ENCODE measurements at regions not wholly inside any gene's neighbourhood (a gene's known extent, or its start where the extent isn't known, plus 50 kb on each side); places are given as distances from the start of the nearest gene placed in this dataset.

- TF ChIP-seq, protein P1, sequence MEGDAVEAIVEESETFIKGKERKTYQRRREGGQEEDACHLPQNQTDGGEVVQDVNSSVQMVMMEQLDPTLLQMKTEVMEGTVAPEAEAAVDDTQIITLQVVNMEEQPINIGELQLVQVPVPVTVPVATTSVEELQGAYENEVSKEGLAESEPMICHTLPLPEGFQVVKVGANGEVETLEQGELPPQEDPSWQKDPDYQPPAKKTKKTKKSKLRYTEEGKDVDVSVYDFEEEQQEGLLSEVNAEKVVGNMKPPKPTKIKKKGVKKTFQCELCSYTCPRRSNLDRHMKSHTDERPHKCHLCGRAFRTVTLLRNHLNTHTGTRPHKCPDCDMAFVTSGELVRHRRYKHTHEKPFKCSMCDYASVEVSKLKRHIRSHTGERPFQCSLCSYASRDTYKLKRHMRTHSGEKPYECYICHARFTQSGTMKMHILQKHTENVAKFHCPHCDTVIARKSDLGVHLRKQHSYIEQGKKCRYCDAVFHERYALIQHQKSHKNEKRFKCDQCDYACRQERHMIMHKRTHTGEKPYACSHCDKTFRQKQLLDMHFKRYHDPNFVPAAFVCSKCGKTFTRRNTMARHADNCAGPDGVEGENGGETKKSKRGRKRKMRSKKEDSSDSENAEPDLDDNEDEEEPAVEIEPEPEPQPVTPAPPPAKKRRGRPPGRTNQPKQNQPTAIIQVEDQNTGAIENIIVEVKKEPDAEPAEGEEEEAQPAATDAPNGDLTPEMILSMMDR (optimal IDR thresholded peaks at IDR 0.05 in 1 of 3, IDR thresholded peaks at IDR 0.05 in 1 of 3, conservative IDR thresholded peaks at IDR 0.05 in 1 of 3; ENCODE audit: extremely low read depth in 1 of 3, insufficient read depth in 2 of 3, low read length in 3 of 3) = no peak
- TF ChIP-seq EZH2 (IDR thresholded peaks at IDR 0.05; ENCODE audit: low read length) = no peak
Observed at GRCh38 chr1:213623862-213624261, 363.9 kb upstream of the PROX1 start.
